OCI-LY7 (cell line): ENCODE measurements at regions not wholly inside any gene's neighbourhood (a gene's known extent, or its start where the extent isn't known, plus 50 kb on each side); places are given as distances from the start of the nearest gene placed in this dataset.
"Not testable (repeated sequence)": the region's sequence is repeated elsewhere in the genome, so short reads cannot be mapped to it uniquely, and the experiment has no call there.

Experiments used
- BruUV-seq: library from RNA; stranded (reverse); fragments of 400-500 nt; replicated peaks from 2 replicates; lab custom pipeline; 2021; lab: Mats Ljungman, UMichigan
- CTCF ChIA-PET: fragments of 300-600 bp; sonication (Branson Sonifier 250); formaldehyde crosslinking; loops from one replicate; lab custom pipeline; 2022; ENCODE audit warnings: antibody characterized with exemption; ENCODE audit not compliant: unreplicated experiment; lab: Charles Lee
- POLR2A ChIA-PET: fragments of 300-600 bp; sonication (Branson Sonifier 250); formaldehyde crosslinking; loops from one replicate; lab custom pipeline; 2022; ENCODE audit warnings: antibody characterized with exemption; lab: Charles Lee
- DNase-seq: peaks from one replicate; pipeline ENCODE4 v3.0.0-alpha.2; 2015; ENCODE audit warnings: low spot score
- H2AFZ ChIP-seq: fragments of 200-600 bp; sonication (generic), shearing (Covaris generic); 2 replicates; pipeline ENCODE4 v1.6.1; 2014; ENCODE audit warnings: mild to moderate bottlenecking, antibody characterized with exemption, low read length, moderate library complexity
- H3K27ac ChIP-seq: fragments of 200-600 bp; sonication (generic); 2 replicates; pipeline ENCODE4 v1.5.1; 2014; ENCODE audit warnings: mixed run types, low read depth, mild to moderate bottlenecking, moderate library complexity, low read length, inconsistent platforms; ENCODE audit not compliant: poor library complexity, severe bottlenecking
- H3K36me3 ChIP-seq: fragments of 200-600 bp; sonication (generic); 2 replicates; pipeline ENCODE4 v1.6.1; 2014; ENCODE audit warnings: mild to moderate bottlenecking, antibody characterized with exemption, low read length, moderate library complexity, mixed read lengths; ENCODE audit not compliant: insufficient read depth
- H3K4me1 ChIP-seq: fragments of 200-600 bp; sonication (generic); 2 replicates; pipeline ENCODE4 v1.5.1; 2014; ENCODE audit warnings: mild to moderate bottlenecking, low read length; ENCODE audit not compliant: insufficient read depth, poor library complexity, severe bottlenecking
- H3K4me2 ChIP-seq: fragments of 200-600 bp; sonication (generic); 2 replicates; pipeline ENCODE4 v1.6.1; 2014; ENCODE audit warnings: mild to moderate bottlenecking, low read length
- H3K4me3 ChIP-seq: fragments of 200-600 bp; sonication (generic); 2 replicates; pipeline ENCODE4 v1.5.1; 2014; ENCODE audit warnings: mild to moderate bottlenecking, low read depth, low read length; ENCODE audit not compliant: poor library complexity, severe bottlenecking
- H3K79me2 ChIP-seq: fragments of 200-600 bp; sonication (generic); 2 replicates; pipeline ENCODE4 v1.6.1; 2016; ENCODE audit warnings: low read depth, mild to moderate bottlenecking, low read length, moderate library complexity, mixed read lengths; ENCODE audit not compliant: insufficient read depth
- H3K9me2 ChIP-seq: fragments of 200-600 bp; sonication (generic); 2 replicates; pipeline ENCODE4 v1.6.1; 2016; ENCODE audit warnings: mild to moderate bottlenecking, low read length, mixed read lengths; ENCODE audit not compliant: insufficient read depth
- H3K9me3 ChIP-seq: fragments of 200-600 bp; sonication (generic); 2 replicates; pipeline ENCODE4 v1.6.1; 2014; ENCODE audit warnings: mild to moderate bottlenecking, mixed run types, low read length, mixed read lengths
- H4K20me1 ChIP-seq: fragments of 200-600 bp; sonication (generic); 2 replicates; pipeline ENCODE4 v1.6.1; 2014; ENCODE audit warnings: mild to moderate bottlenecking, antibody characterized with exemption, low read length, moderate library complexity, mixed read lengths; ENCODE audit not compliant: insufficient read depth
- EZH2phosphoT487 ChIP-seq: fragments of 200-600 bp; sonication (generic); IDR thresholded peaks from 2 replicates; pipeline ENCODE4 v1.6.1; 2018; ENCODE audit warnings: low read depth, borderline replicate concordance, mild to moderate bottlenecking, mixed run types, antibody characterized with exemption, low read length, moderate library complexity, mixed read lengths
- intact Hi-C: fragments of 100-400 bp; cut with micrococcal nuclease; formaldehyde crosslinking; loops from one replicate; pipeline ENCODE4 v1.10.0; 2022; ENCODE audit not compliant: unreplicated experiment
- TF ChIP-seq, protein P1 (sequence below): fragments of 200-600 bp; sonication (generic); conservative IDR thresholded peaks from 2 replicates; pipeline ENCODE4 v1.5.1; 2014; ENCODE audit warnings: mild to moderate bottlenecking, antibody characterized with exemption, low read length, moderate library complexity, mixed read lengths

DNA sequence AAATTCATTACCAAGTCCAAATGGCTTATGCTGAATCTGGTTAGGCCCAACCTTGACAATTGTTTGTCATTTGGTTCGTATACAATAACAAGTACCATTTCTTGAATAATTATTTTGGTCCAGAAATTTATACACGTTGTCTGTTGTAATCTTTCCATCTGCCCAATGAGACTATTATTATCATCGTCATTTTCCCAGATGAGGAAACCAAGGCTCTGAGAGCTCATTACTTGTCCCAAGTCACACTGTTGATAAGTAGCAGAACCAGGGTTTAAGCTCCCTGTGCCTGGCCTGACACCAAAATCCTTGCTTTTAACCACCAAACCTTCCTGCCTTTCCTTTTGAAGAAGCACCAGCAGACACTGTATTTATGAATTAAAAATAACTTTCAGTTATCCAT is 81.3 kb downstream of the RGS2 start:
- ChIA-PET POLR2A (no interaction called here), CTCF (no interaction called here)
- Histone ChIP-seq H3K36me3 (no peaks in the 10 kb centered on the region), H3K4me2 (no peak overlapping the region), H2AFZ (no peak overlapping the region), H3K4me1 (no peaks in the 10 kb centered on the region), H3K9me2 (no peaks in the 10 kb centered on the region), H3K9me3 (no peaks in the 10 kb centered on the region), H4K20me1 (no peaks in the 10 kb centered on the region), H3K79me2 (no peaks in the 10 kb centered on the region), H3K4me3 (no peak overlapping the region), H3K27ac (no peak overlapping the region)
- BruUV-seq: no TSS peak
- intact Hi-C loops: no loop called here
- no peak for DNase-seq
- TF ChIP-seq, protein P1, sequence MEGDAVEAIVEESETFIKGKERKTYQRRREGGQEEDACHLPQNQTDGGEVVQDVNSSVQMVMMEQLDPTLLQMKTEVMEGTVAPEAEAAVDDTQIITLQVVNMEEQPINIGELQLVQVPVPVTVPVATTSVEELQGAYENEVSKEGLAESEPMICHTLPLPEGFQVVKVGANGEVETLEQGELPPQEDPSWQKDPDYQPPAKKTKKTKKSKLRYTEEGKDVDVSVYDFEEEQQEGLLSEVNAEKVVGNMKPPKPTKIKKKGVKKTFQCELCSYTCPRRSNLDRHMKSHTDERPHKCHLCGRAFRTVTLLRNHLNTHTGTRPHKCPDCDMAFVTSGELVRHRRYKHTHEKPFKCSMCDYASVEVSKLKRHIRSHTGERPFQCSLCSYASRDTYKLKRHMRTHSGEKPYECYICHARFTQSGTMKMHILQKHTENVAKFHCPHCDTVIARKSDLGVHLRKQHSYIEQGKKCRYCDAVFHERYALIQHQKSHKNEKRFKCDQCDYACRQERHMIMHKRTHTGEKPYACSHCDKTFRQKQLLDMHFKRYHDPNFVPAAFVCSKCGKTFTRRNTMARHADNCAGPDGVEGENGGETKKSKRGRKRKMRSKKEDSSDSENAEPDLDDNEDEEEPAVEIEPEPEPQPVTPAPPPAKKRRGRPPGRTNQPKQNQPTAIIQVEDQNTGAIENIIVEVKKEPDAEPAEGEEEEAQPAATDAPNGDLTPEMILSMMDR: no peak
- TF ChIP-seq EZH2phosphoT487: no peak

DNA sequence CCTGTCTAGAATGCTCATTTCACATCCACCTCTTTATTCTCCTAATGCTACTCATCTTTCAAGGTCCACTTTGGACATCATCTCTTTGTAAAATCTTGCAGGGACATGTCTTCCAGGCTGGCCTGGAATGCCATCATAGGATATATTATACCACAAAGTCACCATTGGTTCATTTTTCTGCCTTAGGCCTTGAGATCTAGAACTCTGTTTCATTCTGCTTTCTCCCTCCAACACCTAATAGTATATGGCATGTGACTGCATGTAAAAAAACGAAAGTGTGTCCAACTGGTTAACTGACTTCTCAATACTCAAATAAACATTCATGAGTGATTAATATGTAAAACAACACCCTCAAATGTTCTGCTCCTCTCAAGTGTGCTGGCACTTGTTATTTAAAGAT is 84.1 kb downstream of the RGS2 start:
- Histone ChIP-seq H3K79me2 (no peaks in the 10 kb centered on the region), H3K4me3 (no peak overlapping the region), H3K4me2 (no peak overlapping the region), H3K27ac (no peak overlapping the region), H3K36me3 (no peaks in the 10 kb centered on the region), H3K9me3 (no peaks in the 10 kb centered on the region), H4K20me1 (no peaks in the 10 kb centered on the region), H3K9me2 (no peaks in the 10 kb centered on the region), H2AFZ (no peak overlapping the region), H3K4me1 (no peaks in the 10 kb centered on the region)
- CTCF ChIA-PET: no interaction called here
- BruUV-seq: no TSS peak
- TF ChIP-seq, protein P1: no peak
- DNase-seq: no peak
- POLR2A ChIA-PET: no interaction called here
- intact Hi-C loops: no loop called here

DNA sequence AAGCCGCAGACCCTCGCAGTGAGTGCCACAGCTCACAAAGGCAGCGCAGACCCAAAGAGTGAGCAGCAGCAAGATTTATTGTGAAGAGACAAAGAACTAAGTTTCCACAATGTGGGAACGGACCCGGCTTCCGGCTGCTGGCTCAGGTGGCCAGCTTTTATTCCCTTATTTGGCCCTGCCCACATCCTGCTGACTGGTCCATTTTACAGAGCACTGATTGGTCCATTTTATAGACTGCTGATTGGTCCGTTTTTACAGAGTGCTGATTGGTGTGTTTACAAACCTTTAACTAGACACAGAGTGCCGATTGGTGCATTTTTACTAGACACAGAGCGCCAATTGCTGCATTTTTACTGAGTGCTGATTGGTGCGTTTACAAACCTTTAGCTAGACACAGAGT is 86.6 kb downstream of the RGS2 start:
- H4K20me1 ChIP-seq, H3K4me1 ChIP-seq, BruUV-seq, H3K4me3 ChIP-seq, H2AFZ ChIP-seq, intact Hi-C loops, H3K36me3 ChIP-seq, CTCF ChIA-PET, H3K79me2 ChIP-seq, H3K9me2 ChIP-seq, DNase-seq, H3K4me2 ChIP-seq, H3K9me3 ChIP-seq, H3K27ac ChIP-seq: not testable (repeated sequence)
- POLR2A ChIA-PET: interaction anchor here (0.7 kb wide), 1 partner anchor 1582 kb away, joined by 3 read pairs; no protein-coding TSS in a partner anchor
